GM19351 (cell line): ENCODE measurements at regions not wholly inside any gene's neighbourhood (a gene's known extent, or its start where the extent isn't known, plus 50 kb on each side); places are given as distances from the start of the nearest gene placed in this dataset.
"Not testable (repeated sequence)": the region's sequence is repeated elsewhere in the genome, so short reads cannot be mapped to it uniquely, and the experiment has no call there.

ENCODE experiments used
- ATAC-seq: cut with Tn5 transposase; IDR thresholded peaks from one replicate; pipeline ENCODE4 v1.9.1; 2021; ENCODE audit warnings: mild to moderate bottlenecking, moderate library complexity; ENCODE audit not compliant: unreplicated experiment

- ATAC-seq = peak; percentile 50
These were observed 542.6 kb downstream of the CSNK1G3 start for GRCh38 chr5:124054564-124054963.

- no peak for ATAC-seq
These were observed 541.4 kb downstream of the CSNK1G3 start for GRCh38 chr5:124053340-124053739.

GRCh38 chr5:124052201-124052600, 540.2 kb downstream of the CSNK1G3 start:
- ATAC-seq = no peak

GRCh38 chr5:124050120-124050770, 538.3 kb downstream of the CSNK1G3 start:
- no peak for ATAC-seq

GRCh38 chr5:124045412-124045811, 533.4 kb downstream of the CSNK1G3 start:
- no peak for ATAC-seq

GRCh38 chr5:124044613-124045012, 532.6 kb downstream of the CSNK1G3 start:
- no peak for ATAC-seq

- ATAC-seq = no peak
These were observed 531.5 kb downstream of the CSNK1G3 start for GRCh38 chr5:124043456-124043855.

GRCh38 chr5:124040799-124041198, 528.8 kb downstream of the CSNK1G3 start:
- ATAC-seq = no peak

GRCh38 chr5:124039410-124039809, 527.4 kb downstream of the CSNK1G3 start:
- no peak for ATAC-seq

GRCh38 chr5:124036786-124037185, 524.8 kb downstream of the CSNK1G3 start:
- no peak for ATAC-seq

- ATAC-seq = peak; percentile 99
These were observed 523.0 kb downstream of the CSNK1G3 start for GRCh38 chr5:124034963-124035362.

- no peak for ATAC-seq
These were observed 522.2 kb downstream of the CSNK1G3 start for GRCh38 chr5:124034083-124034700.

- ATAC-seq = no peak
These were observed 518.1 kb downstream of the CSNK1G3 start for GRCh38 chr5:124030043-124030491.

GRCh38 chr5:124027441-124027840, 515.5 kb downstream of the CSNK1G3 start:
- no peak for ATAC-seq

- no peak for ATAC-seq
These were observed 513.4 kb downstream of the CSNK1G3 start for GRCh38 chr5:124025306-124025845.

GRCh38 chr5:124022966-124023365, 511.0 kb downstream of the CSNK1G3 start:
- ATAC-seq = no peak

- ATAC-seq = no peak
These were observed 509.8 kb downstream of the CSNK1G3 start for GRCh38 chr5:124021776-124022175.

GRCh38 chr5:124021066-124021641, 509.2 kb downstream of the CSNK1G3 start:
- no peak for ATAC-seq

GRCh38 chr5:124017321-124017720, 505.3 kb downstream of the CSNK1G3 start:
- not testable (repeated sequence) for ATAC-seq

GRCh38 chr5:124007675-124008398, 495.9 kb downstream of the CSNK1G3 start:
- ATAC-seq = no peak

GRCh38 chr5:124001036-124001615, 489.1 kb downstream of the CSNK1G3 start:
- no peak for ATAC-seq
